CD4-positive, alpha-beta T cell treated with Interleukin-17A for 4 hours (primary cell): ENCODE measurements at regions not wholly inside any gene's neighbourhood (a gene's known extent, or its start where the extent isn't known, plus 50 kb on each side); places are given as distances from the start of the nearest gene placed in this dataset.
A peak's percentile ranks its signal among the peaks of the same experiment; 100 is the strongest.
"Not testable (repeated sequence)": the region's sequence is repeated elsewhere in the genome, so short reads cannot be mapped to it uniquely, and the experiment has no call there.

ENCODE experiments used
- DNase-seq: peaks from one replicate; pipeline ENCODE4 v3.0.0-alpha.2; 2020; ENCODE audit warnings: mixed read lengths

- DNase-seq, result no peak
These were observed 404.2 kb downstream of the DAD1 start for GRCh38 chr14:22184830-22185168.

- no peak for DNase-seq
These were observed 404.7 kb downstream of the DAD1 start for GRCh38 chr14:22184157-22184829.

GRCh38 chr14:22180045-22180444 lies 409.0 kb downstream of the DAD1 start:
- DNase-seq, result no peak

GRCh38 chr14:22179190-22179589 lies 409.8 kb downstream of the DAD1 start:
- no peak for DNase-seq

- no peak for DNase-seq
These were observed 410.6 kb downstream of the DAD1 start for GRCh38 chr14:22178333-22178839.

GRCh38 chr14:22177870-22178269 lies 411.2 kb downstream of the DAD1 start:
- DNase-seq, result no peak

- no peak for DNase-seq
These were observed 412.1 kb downstream of the DAD1 start for GRCh38 chr14:22176957-22177356.

GRCh38 chr14:22175278-22175558 lies 413.8 kb downstream of the DAD1 start:
- not testable (repeated sequence) for DNase-seq

DNA sequence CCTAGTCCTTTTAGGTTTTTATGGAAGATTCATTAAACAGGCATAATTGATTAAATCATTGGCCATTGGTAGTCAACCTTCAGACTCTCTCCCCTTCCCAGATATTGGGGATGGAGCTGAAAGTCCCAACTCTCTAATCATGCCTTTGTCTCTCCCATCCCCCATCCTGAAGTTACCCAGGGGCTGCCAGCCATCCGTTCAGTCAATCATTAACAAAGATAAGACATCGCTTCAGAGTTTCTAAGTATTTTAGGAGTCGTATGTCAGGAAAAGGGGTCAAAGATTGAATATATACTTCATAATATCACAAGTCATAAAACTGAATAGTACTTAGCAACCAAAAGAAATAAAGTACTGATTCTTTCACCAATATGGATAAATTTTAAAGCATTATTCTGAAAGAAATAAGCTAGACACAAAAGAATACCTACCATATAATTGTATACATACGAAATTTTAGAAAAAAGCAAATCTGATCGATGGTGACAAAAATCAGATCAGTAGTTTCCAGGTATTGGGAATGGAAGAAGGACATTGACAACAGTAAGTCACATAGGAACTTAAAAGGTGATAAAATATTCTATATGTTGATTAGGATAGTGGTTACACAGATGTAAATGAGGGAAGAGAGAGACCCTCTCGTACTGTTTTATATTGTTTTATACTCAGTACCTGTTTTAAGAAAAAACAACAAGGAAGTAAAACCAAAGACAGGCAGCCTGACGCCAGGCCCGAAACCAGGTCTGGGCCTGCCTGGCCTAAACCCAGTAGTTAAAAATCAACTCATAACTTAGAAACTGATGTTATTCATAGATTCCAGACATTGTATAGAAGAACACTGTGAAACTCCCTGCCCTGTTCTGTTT lies 414.4 kb downstream of the DAD1 start:
- DNase-seq, result no peak

DNA sequence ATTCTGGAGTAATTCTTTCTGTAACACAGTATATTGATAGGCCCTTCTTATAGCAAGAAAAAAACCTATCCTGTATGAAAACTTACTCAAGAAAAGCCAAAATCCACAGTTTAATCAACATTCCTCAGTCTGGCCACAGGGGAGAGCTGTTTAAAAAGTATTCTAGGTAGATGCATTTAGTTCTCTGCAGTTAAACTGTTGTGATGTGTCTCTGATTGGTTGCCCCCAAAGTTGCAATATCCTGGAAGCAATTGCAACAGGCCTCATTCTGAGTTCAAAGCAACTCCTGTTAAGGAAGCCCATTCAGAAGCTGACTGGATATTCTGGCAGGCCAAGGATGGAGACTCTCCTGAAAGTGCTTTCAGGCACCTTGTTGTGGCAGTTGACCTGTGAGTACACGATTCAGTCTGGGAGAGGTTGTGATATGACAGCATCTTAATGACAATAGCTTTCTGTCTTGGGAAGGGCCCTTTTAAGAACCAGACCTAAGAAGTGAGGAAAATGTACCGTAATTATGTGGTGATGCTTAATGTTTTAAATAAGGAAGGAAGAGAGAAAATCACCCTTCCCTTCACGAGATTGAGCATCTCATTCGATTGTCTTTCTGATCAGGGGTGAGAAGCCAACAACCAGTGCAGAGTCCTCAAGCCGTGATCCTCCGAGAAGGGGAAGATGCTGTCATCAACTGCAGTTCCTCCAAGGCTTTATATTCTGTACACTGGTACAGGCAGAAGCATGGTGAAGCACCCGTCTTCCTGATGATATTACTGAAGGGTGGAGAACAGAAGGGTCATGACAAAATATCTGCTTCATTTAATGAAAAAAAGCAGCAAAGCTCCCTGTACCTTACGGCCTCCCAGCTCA lies 420.7 kb downstream of the DAD1 start:
- no peak for DNase-seq

DNA sequence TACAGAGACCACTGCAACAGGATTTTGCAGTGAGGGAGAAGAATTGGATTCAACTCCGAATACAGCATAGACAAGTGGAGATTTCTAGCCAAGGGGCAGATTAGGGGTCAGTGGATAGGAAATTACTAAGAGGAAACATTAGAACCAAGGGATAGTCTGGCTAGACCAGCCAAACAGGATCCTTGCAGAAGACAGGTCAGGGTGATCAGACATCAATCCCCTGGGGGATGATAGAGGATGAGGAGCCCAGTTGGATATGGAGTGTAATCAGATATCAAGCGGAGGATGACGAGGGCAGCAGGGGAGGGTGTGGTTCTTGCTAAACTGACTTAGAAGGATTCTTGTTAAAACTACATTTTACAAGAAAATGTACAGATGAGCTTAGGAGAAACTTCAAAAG lies 424.4 kb downstream of the DAD1 start:
- no peak for DNase-seq

DNA sequence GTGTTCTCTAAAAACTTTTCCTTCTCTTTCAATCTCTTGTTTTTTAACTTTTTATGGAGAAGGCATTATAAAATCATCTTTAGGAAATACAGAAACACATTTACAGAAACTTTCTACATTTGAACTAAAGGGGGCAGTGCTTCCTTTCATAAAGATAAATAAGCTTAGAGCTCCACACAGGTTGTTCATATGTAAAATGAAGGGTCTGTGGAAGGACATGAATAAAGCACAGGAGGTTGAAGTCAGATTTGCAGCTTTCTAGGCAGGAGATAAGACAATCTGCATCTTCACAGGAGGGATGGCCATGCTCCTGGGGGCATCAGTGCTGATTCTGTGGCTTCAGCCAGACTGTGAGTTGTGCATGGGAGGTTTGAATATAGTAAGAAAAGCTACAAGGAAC lies 426.0 kb downstream of the DAD1 start:
- no peak for DNase-seq

DNA sequence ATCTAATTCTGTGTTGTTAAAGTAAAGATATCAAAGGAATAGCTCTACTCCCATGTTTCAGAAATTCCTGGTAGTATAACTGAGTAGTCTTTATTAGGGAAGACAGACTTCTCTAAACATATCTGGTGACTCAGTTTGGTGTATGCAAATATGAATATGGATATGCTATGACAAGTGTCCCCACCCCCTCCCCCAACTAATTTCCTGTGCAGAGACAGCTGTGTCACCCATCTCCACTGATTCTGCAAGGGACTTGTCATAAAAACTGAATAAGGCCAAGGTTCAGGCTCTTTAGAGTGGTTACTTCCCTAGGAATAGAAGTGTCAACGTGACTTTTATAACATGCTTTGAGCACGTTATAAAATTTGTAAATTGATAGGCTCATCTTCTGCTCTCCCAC lies 429.1 kb downstream of the DAD1 start:
- DNase-seq, result peak; percentile 33

GRCh38 chr14:22159099-22159498 lies 429.9 kb downstream of the DAD1 start:
- no peak for DNase-seq

GRCh38 chr14:22158560-22158959 lies 430.5 kb downstream of the DAD1 start:
- DNase-seq, result no peak

DNA sequence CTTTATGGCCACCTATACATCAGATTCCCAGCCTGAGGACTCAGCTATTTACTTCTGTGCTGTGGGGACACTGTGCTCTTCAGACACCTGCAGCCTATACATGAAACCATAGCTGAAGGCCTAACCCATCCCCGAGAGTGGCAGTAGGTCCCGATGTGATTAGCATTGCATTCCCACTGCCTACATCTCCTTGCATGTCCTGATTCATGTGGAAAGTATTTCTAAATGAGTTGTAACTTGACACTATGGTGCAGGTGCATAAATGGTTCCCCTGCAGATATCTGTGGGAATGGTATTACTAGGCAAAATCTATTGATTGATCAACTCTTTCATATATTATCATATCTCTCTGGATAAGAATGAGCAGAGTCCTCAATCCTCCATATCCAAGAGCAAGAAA lies 433.5 kb downstream of the DAD1 start:
- no peak for DNase-seq

DNA sequence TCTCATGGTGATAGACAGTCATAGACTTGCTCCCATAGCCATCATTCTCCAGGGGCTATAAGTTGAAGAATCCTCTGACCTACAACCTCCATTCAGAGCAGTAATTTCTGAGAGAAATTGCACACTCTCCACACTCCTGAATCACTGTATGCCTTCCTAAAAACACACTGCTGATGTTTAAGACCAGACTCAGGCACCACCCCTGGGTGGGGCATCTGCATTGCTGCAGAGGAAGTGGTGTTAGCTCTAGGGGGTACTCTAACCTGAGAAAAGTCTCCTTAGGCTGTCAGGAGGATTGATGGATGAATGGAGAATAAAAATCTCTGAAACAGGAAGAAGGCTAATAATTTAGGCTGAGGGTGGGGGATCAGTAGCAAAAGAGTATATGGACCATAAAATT lies 436.1 kb downstream of the DAD1 start:
- peak; percentile 33 for DNase-seq

GRCh38 chr14:22152161-22152870 lies 436.7 kb downstream of the DAD1 start:
- DNase-seq, result no peak

GRCh38 chr14:22151121-22151520 lies 437.9 kb downstream of the DAD1 start:
- DNase-seq, result no peak

DNA sequence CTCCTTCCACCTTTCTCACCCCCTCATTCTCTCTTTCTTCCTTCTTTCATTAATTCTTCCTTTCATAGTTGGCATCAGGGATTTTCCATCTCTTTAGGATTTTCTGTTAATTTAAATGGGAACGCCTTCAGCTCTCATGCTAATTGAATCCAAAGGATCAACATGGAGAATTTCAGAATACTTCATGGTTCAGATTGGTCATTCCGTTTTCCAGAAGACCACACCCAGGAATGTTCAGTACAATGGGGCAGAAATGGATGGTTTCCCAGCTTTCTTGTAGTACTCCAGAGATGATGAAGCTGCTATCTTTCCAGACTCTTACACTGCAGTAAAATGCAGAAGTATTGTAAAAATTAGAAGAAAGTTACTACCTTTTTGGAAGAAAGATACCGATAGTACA lies 440.0 kb downstream of the DAD1 start:
- DNase-seq, result no peak

GRCh38 chr14:22147716-22148115 lies 441.3 kb downstream of the DAD1 start:
- peak; percentile 21 for DNase-seq

DNA sequence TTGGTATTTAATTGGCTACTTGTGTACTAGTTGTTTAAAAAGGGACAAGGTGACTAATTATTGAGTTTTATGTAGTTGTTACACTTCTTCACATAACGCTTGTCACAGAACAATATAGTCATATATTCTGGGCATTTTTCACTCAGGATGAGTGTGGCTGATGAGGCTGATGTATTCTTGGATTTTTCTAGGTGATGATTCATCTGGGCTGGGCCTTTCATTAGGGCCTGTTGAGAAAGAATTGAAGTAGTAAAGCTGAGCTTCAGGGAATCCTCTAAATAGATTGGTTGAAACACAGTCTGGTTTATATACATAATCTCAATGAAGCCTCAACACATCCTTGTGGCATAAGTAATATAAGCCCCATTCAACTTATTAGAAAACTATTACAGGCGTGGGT lies 445.7 kb downstream of the DAD1 start:
- no peak for DNase-seq

DNA sequence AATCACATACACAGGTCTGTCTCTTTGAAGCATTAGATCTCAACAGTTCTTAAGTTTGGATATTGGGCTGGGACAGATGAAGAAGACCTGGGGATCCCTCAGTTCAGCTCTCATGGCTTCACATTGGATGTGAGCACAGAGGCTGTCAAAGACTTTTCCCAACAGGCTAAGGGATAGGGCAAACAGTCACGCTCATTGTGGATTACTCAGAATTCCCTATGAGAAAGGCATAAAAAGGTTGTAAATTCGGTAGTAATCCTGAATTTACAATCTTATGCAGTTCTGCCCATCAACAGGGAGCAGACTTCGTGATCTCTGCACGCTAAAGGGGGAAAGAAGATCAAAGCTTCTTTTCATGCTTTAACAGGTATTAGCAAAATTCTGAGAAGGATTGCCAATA lies 448.4 kb downstream of the DAD1 start:
- DNase-seq, result no peak
